GM18873 (cell line): ENCODE measurements at regions not wholly inside any gene's neighbourhood (a gene's known extent, or its start where the extent isn't known, plus 50 kb on each side); places are given as distances from the start of the nearest gene placed in this dataset.
A peak's percentile ranks its signal among the peaks of the same experiment; 100 is the strongest.

ENCODE experiments used
- ATAC-seq: cut with Tn5 transposase; IDR thresholded peaks from one replicate; pipeline ENCODE4 v1.9.1; 2021; ENCODE audit warnings: mild to moderate bottlenecking, moderate library complexity, moderate number of reproducible peaks; ENCODE audit not compliant: unreplicated experiment, low FRiP score

DNA sequence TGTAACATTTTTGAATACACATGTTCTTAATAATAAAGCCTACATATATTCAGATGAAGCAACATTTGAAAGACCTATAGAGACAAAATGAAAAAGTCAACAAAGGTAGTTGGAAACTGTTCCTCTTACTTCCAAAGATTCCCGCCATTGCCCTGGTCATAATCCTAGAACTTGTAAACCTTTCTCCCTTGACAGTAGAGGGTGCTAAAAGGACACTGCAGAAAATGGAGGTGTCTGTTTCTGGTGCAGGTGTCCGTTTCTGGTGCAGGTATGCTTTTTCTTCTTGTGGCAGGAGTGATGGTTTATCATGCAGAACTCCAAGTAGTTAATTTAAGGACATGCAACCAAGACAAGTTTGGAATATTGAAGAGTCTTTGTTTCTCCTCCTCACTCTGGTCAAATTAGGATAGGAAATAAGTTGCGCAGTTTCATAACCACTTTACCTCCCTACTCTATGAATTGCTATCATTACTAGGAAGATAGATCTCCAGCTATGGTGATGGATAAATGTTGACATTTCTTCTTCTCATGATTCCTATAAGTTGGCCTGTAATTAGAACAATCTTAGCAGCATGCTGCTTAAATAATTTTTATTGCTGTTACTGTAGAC lies 56.0 kb upstream of the FAM174A start:
- peak; percentile 70 for ATAC-seq

GRCh38 chr5:100472091-100472490 lies 63.1 kb upstream of the FAM174A start:
- ATAC-seq = no peak

DNA sequence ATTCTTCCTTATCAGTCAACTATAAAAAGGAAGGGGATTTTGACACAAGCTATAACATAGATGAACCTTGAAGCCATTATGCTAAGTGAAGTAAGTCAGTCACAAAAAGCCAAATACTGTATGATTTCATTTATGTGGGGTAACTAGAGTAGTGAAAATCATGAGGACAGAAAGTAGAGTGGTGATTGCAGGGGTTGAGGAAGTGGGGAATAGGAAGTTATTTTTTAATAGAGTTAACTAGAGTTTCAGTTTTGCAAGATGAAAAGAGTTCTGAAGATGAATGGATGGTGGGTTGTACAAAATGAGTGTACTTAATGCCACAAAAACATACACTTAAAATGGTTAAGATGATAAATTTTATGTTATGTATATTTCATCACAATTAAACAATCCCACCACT lies 65.4 kb upstream of the FAM174A start:
- peak; percentile 89 for ATAC-seq

DNA sequence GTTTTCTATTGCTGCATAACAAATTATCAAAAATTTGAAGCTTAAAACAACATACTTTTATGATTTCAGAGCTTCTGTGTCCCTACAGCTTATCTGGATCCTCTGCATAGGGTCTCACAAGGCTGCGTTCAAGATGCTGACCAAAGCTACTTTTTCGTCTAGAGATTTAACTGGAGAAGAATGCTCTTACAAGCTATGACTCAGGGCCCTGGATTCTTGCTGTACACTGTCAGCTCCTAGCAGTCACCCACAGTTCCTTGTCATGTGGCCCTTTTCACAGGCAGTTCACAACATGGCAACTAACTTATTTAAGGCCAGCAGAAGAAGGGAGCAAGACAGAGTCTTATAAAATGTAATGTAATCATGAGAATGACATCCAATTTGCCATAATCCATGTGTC lies 70.8 kb upstream of the FAM174A start:
- no peak for ATAC-seq

GRCh38 chr5:100456615-100457014 lies 78.6 kb upstream of the FAM174A start:
- no peak for ATAC-seq

- no peak for ATAC-seq
Observed at GRCh38 chr5:100452126-100452525, 83.0 kb upstream of the FAM174A start.

DNA sequence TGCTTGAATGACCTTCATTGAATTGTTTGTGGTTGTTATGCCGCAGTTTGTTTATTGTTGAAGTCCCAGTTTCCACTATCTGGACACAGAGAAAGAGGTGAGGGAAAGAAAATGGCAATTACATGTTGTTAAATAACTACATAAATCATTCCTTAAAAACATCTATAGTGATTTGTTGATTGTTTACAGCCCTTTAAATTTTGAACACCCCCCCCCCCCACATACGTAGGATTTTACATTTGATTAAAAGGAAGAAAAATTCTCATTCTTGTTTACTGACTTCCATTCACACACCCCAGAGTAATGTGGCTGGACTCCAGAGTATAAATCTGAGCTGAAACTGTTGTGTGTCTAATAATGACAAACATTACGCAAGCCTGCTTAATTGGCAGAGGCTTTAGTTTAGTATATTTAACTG lies 87.1 kb upstream of the FAM174A start:
- no peak for ATAC-seq

GRCh38 chr5:100446879-100447430 lies 88.2 kb upstream of the FAM174A start:
- no peak for ATAC-seq

- ATAC-seq = no peak
Observed at GRCh38 chr5:100444961-100445360, 90.2 kb upstream of the FAM174A start.

DNA sequence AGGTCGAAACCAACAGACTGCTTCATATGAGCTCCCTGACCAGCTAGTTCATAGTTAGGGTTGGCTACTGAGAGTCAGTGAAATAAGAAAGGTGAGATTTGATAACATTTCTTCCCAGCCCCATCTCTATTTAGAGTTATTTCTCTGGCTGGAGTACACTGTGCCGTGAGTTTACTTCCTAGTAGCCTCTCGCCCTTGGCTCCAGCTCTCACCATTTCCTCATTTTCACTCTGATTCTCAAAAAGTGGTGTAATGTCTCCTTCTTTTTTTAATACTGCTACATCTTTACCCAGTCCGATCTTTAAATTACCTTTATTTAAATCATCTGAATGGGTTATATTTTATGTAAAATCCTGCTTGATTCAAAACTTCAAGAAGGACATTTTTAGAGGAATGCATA lies 100.4 kb upstream of the FAM174A start:
- ATAC-seq = no peak

GRCh38 chr5:100432741-100433140 lies 102.4 kb upstream of the FAM174A start:
- no peak for ATAC-seq

DNA sequence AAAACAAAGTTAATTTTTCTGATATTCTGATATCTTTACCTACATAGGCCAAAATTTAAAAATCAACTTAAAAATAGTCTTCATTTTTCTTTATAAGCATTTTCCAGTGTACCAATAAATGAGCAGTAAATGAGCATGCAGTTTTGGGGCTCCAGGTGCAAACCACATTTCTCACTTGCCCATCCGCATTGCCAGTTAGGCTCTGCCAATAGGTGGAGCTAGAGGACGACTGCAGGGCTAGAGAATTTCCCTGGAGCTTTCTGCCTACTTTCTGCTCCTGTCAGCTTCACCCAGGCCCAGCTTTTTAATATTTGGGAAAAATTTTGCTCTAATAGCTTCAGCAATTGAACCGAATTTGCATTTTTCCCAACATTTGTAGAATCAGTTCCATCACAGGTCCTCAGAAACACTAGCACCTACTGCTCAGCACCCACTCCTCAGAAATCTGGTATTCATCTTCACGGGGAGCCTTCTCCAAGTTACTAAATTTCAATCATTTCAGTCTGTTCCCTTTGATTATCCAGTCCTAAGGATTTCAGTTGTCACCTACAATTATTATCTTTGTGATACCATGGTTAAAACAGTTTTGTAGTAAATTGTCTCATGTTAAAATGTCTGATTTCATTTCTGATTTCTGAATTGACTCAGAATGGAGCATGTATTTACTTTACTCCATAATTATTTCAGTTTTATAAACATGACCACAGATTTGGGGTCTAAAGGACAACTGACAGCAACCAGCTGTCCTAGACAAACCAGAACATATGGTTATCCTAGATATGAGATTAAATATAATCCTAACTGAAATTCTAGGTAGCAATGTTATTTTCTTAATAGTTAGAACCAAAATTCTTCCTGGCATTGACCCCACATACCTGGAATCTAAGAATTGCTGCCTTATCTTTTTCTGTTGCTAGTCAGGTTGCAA lies 104.6 kb upstream of the FAM174A start:
- peak; percentile 59 for ATAC-seq

GRCh38 chr5:100424787-100425186 lies 110.4 kb upstream of the FAM174A start:
- ATAC-seq = no peak

- ATAC-seq = no peak
Observed at GRCh38 chr5:100424017-100424416, 111.2 kb upstream of the FAM174A start.

DNA sequence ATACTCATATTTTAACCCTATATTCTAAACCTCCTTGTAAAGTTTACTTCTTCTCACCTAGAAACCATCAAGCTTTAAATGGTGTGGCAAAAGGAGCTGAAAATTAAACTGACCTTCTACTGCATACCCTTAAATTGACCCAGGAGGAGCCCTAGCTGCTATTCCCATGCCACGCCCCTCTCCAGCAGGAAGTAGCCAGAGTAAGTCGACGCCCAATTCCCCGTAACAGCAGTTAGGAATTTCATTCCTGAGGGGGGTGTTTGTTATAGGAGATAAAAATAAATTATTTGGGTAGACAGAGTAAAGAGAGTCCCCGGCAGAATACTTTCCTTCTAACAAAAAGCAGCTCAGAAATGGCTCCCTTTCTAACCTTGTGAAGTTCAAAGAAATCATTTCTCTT lies 111.8 kb upstream of the FAM174A start:
- ATAC-seq = no peak

DNA sequence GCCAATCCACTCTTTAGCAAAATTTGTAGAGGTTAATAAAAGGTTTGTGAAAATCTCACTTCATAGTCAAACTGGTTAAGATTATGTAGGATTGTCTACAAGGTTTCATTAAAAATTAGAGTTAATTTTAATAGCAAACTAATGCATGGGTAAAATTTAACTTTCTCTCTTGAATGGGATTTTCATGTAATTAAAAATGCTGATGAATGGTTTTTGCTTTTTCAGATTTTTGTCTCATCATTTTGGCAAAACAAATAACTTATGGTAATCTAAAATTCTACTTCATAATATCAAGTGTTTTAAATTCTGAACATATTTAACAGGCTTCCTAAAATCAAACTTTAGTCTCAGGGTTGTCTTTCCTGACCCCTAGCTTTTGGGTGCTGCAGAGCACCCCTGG lies 113.8 kb upstream of the FAM174A start:
- ATAC-seq = no peak

DNA sequence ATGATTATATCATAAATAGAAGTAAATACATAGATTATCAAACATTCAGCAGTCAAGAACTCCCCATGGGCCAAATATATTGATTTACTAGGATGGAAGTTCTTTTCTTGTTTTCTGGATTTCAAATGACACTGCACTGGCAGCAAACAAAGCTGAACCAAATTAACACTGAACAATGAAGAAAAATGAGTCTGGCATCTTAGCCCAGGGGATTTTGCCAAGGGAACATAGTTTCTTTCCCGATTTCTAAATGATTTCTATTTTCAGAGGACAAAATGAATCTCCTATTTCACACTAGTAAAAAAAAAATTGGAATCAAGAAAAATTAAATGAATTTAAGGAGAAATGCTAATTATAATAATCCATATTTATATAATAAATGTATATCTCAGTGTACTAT lies 116.9 kb upstream of the FAM174A start:
- ATAC-seq = no peak

DNA sequence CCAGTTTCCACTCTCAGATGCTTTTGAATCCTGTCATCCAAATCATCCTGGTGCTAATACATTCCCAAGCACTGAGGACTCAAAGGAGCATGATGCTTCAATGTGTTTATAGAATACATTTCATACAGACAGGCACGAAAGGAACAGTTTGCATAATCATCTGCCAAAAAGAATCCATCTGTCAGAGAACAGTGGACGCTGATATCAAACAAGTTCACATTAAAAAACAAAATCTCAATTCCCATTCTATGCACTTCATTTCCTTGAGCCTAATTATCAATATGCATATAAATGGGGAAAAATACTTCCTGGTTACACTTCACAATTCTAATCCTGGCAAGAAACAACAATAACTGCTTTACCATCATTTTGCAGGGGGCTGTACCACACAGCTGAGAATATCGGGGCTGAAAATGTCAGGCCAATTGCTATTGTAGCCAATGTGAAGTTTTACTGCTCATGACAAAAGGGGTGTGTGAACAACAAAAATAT lies 125.5 kb upstream of the FAM174A start:
- no peak for ATAC-seq

DNA sequence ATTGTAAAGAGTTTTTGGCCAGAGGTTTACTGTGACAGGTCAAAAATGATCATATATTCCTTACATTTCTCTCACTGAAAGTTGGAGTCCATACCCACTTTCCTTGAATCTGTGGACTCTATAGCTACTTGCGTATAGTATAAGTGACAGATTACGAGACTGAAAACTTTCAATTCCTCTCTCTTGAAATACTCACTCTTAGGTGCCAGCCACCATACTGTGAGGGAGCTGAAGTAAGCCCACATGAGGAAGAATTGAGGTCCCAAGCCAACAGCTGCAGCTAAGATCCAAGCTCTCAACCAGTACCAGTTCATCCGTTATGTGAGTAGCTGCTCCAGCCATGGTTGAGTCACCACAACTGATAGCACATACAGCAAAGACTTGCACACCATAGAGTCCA lies 128.1 kb upstream of the FAM174A start:
- no peak for ATAC-seq

DNA sequence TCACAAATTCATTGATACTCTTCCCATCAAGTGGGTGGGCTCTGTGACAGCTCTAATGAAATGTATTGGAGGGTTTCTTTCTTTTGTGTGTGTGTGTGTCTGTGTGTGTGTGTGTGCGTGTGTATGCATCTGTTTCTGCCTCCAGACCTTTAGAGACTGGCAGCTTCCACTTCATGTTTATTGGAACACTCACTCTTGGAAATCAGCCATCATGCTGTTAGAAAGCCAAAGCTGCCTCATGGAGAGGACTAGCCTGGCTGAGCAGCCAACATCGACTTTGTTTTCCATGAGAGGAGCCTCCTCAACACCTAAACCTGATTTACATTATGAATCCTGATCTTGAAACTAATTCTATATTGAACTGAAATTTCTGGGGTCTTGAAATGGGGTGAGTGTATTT lies 128.5 kb upstream of the FAM174A start:
- no peak for ATAC-seq

- ATAC-seq = no peak
Observed at GRCh38 chr5:100402071-100402470, 133.1 kb upstream of the FAM174A start.
